MG63 (cell line): ENCODE measurements at regions not wholly inside any gene's neighbourhood (a gene's known extent, or its start where the extent isn't known, plus 50 kb on each side); places are given as distances from the start of the nearest gene placed in this dataset.

Source experiments
- DNase-seq: peaks from one replicate; pipeline ENCODE4 v3.0.0-alpha.2; 2020
- H3K27me3 ChIP-seq: fragments of 250-450 bp; sonication (Bioruptor Pico); 2 replicates; pipeline ENCODE4 v1.5.1; 2020; ENCODE audit warnings: mild to moderate bottlenecking, moderate library complexity
- H3K36me3 ChIP-seq: fragments of 250-450 bp; sonication (Bioruptor Pico); 2 replicates; pipeline ENCODE4 v1.5.1; 2020; ENCODE audit warnings: mild to moderate bottlenecking, moderate library complexity
- H3K4me3 ChIP-seq: fragments of 250-450 bp; sonication (Bioruptor Pico); 2 replicates; pipeline ENCODE4 v1.5.1; 2020; ENCODE audit warnings: mild to moderate bottlenecking, moderate library complexity
- H3K9me3 ChIP-seq: fragments of 250-450 bp; sonication (Bioruptor Pico); 2 replicates; pipeline ENCODE4 v1.5.1; 2020; ENCODE audit warnings: mild to moderate bottlenecking, moderate library complexity

DNA sequence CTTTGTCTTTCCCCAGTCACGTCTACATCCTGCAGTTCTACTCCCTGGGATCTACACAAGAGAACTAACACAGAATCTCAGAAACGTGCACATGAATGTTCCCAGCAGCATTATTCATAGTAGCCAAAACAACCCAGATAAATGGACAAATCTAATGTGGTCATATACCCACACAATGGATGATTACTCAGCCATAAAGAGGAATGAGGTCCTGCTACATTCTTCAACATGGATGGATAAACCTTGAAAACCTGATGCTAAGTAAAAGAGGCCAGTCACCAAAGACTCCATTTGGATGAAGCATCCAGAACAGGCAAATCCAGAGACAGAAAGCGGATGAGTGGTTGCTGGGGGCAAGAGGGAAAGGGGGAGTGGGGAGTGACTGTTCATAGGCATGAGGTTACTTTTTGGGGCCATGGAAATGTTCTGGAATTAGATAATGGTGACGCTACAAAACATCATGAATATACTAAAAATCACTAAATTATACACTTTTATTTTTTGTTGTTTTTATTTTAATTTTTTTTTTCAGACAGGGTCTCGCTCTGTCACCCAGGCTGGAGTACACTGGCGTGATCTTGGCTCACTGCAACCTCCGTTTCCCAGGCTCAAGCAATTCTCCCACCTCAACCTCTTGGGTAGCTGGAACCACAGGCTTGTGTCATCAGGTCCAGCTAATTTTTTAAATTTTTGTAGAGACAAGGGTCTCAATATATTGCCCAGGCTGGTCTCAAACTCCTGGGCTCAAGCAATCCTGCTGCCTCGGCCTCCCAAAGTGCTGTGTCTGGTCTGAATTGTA is 50.8 kb upstream of the DSN1 start:
- H3K36me3 ChIP-seq, result peaks cover 90% of the 10 kb centered on the region

DNA sequence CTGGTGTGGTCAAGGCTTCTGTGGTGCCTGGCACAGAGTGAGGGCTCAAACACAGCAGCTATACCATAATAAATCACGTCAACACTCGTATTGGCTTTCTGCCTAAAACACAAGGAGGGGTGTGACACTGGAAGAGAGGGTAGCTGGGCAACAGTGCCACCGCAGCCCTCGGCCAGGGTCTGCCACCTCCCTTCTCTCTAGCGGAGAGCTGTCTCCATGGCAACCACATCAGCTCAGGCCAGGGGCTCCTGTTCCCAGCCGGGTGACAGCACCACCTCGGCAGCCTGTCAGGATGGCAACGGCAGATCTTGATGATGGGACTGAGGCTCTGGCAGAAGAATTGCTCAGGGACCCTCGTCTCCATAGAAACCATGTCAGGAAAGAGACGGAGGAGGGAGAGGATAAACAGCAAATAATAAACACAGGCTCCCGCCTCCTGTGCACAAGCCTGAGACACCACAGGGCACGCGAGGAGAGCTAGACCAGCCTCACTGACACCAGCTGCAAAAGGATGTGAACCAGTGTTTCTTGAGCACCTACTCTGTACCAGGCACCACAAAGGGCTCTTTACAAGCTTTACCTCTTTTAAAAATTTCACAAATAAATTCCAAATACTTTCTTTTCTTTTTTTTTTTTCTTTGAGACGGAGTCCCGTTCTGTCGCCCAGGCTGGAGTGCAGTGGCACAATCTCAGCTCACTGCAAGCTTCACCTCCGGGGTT is 50.4 kb upstream of the TLDC2 start:
- Histone ChIP-seq H3K27me3 (no peaks in the 10 kb centered on the region), H3K36me3 (peaks cover 89% of the 10 kb centered on the region)
- no peak for DNase-seq

More for the DNA sequence above, 50.8 kb upstream of the DSN1 start:
- no peaks in the 10 kb centered on the region for H3K9me3 ChIP-seq
- no peaks in the 10 kb centered on the region for H3K27me3 ChIP-seq
- H3K4me3 ChIP-seq, result no peak overlapping the region
- DNase-seq, result no peak

More for the DNA sequence above, 50.4 kb upstream of the TLDC2 start:
- Histone ChIP-seq H3K9me3 (no peaks in the 10 kb centered on the region), H3K4me3 (no peak overlapping the region)
